Cardiac septum (tissue), 1 donor: ENCODE measurements at regions not wholly inside any gene's neighbourhood (a gene's known extent, or its start where the extent isn't known, plus 50 kb on each side); places are given as distances from the start of the nearest gene placed in this dataset.

Source experiments
- DNase-seq: peaks from one replicate; pipeline ENCODE4 v3.0.0-alpha.2; 2020; ENCODE audit warnings: low spot score
- intact Hi-C: fragments of 100-400 bp; cut with DNase I; formaldehyde crosslinking; loops from one replicate; pipeline ENCODE4 v1.14.0; 2022
- donor health status: DM: no; HTN: no; CAD: no.

DNA sequence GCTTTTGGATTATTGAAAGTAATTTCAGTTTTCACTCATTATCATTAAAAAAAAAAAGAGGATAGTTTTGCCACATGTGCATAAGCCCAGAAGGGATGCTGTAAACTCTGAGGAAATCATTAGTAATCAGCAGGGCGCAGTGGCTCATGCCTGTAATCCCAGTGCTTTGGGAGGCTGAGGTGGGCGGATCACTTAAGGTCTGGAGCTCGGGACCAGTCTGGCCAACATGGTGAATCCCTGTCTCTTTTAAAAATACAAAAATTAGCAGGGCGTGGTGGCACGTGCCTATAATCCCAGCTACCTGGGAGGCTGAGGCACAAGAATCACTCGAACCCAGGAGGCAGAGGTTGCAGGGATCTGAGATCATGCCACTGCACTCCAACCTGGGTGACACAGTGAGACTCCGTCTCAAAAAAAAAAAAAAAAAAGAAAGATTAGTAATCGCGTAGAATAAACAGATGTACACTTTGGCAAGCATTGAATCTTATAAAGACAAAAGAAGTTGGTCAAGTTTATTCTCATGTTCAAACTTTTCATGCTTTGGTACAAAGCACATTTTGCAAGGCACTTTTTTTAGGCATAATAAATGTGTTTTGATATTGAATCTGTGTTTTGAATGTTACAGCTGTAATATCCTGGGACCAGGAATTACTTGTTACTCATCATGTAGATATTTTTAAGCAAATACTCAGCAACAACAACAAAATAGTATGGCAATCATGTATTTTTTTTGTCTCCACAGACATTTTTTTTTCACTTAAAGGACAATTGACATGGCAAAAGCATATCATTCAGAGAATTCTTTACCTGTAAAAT is 93.2 kb upstream of the AGTR1 start:
- no peak for DNase-seq
- intact Hi-C loops: no loop called here

DNA sequence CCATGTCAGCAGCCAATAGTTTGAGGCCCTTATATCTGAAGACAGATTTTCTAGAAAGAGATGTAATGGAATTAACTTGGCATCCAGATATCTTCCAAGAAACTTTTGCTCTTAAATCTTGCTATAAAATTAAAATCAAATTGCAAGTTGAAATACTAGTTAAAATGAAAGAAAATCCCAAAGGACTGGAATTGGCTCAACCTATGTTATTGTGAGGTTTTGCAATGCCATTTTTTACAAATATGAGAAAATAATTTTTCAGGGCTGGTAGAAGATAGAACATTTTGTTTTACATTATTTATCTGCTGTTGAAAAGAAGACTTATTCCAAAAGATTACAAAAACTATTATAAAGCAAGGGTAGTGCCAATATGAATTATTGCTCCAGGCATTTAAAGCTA is 92.2 kb upstream of the AGTR1 start:
- intact Hi-C loops: no loop called here
- no peak for DNase-seq

DNA sequence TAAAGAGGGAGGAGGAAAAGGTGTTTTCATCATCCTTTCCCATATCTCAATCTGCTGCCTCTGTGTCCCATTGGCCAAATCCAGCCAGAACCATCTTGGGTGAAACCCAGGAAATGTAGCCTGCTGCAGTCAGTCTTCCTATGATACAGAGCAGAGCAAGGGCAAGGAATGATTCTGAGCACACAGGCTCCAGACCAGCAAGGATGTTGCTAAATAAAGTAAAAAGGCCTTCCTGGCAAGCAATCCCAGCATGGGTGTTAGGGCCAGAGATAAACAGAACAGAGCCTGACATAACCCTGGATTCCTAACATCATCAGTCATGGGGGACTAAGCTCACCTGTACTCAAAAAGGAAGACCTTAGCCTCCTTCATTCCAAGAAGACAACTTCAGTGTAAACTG is 90.7 kb upstream of the AGTR1 start:
- DNase-seq: no peak
- intact Hi-C loops: no loop called here

- intact Hi-C loops: no loop called here
- DNase-seq: no peak
Measured at GRCh38 chr3:148607491-148607890, 90.2 kb upstream of the AGTR1 start.

GRCh38 chr3:148612278-148612677 is 85.4 kb upstream of the AGTR1 start:
- no peak for DNase-seq
- intact Hi-C loops: no loop called here

DNA sequence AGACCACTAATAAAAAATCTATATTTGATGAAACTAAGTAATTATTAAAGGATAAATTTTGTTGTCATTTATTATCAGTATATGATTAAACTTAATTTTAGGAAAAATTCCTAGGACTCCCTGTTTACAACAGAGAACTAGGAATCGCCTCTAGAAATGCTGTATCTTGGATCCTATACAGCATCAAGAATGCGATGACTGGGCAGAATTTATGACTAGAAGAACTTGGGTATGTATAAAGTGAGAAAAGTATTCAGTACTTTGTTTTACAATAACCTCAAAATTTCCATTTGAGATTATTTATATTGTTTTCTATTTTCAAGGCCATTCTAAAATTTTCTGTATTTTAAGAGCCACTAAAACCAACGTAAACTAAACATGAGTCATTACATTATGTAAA is 82.3 kb upstream of the AGTR1 start:
- intact Hi-C loops: no loop called here
- DNase-seq: no peak

DNA sequence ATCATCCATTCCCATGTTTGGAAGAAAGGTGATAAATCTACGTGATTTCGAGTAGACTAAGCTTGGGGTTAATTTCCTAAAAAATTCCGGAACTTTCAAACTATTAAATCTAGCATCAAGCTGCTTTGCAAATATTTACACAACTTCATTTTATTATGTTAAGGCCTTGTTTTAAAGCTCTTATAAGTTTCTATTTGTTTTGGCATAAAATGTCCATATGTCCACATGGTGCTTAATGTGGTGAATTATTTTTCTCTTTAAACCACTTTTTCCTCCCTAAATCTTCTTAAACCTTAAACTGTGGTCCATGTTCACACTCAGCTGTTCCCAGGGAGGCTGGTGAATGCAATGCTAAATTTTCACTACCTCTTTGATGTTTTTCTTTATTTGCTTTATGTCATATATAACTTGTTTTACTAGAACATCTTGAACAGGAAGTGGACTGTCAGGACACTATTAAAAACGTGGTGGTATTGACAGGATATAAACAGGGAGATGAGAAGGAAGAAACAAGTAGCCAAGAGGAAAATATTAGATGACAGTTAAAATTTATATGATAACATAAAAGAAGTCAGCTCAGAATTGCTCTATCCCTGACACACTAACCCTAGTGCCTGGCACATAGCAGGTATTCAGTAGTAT is 72.5 kb upstream of the AGTR1 start:
- no peak for DNase-seq
- intact Hi-C loops: no loop called here

GRCh38 chr3:148625991-148626390 is 71.7 kb upstream of the AGTR1 start:
- intact Hi-C loops: no loop called here
- DNase-seq: no peak

DNA sequence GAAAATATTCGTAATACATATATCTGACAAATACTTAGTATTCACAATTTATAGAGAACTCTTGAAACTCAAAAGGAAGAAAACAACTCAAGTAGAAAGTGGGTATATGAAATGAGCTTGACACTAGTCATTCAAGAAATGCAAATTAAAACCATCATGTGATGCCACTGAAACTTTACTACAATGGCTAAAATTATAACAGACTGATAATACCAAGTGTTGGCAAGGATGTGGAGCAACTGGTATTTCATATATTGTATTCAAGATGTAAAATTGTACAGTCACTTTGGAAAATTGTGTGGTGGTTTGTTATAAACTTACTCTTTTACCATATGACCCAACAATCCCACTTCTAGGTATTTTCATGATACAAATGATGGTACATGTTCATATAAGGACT is 68.7 kb upstream of the AGTR1 start:
- DNase-seq: no peak
- intact Hi-C loops: no loop called here

- no peak for DNase-seq
- intact Hi-C loops: no loop called here
Measured at GRCh38 chr3:148631124-148631903, 66.4 kb upstream of the AGTR1 start.

DNA sequence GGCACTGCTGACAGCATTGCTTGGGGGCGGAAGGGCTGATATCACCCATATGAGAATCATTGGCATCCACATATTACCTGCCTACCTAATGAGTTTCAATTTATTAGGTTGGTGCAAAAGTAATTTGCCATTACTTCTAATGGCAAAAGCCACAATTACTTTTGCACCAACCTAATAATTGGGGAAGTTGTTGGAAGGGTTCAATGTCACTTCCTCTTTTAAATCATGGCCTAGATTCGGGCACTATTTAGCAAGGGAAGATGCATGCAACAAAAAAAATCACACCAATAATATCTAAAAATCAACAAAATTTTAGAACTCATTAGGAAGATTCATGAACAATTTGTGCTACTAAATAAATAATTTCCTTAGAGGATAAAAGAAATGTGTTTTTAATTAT is 56.0 kb upstream of the AGTR1 start:
- intact Hi-C loops: no loop called here
- DNase-seq: no peak

DNA sequence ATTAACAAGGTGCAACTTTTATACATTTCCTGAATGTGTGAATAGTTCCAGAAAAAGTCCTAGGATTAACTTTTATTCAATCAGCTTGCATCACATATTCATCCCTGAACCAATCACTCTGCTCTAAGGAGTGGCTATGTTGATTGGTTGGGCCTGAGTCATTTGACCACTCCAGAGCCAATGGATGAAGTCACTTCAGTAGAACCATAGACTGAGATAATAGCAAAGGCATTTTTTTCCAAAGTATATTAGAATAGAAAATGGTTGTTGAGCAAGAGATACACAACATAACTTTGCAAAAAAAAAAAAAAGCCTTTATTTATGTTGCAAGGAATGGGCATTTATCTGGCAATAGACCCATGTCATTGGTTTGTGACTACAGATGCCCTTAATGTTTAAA is 55.5 kb upstream of the AGTR1 start:
- intact Hi-C loops: no loop called here
- DNase-seq: no peak

GRCh38 chr3:148642616-148643015 is 55.1 kb upstream of the AGTR1 start:
- intact Hi-C loops: no loop called here
- DNase-seq: no peak

GRCh38 chr3:148643389-148643840 is 54.3 kb upstream of the AGTR1 start:
- intact Hi-C loops: no loop called here
- DNase-seq: no peak

GRCh38 chr3:148646126-148646665 is 51.5 kb upstream of the AGTR1 start:
- DNase-seq: no peak
- intact Hi-C loops: no loop called here
